RWPE1 (cell line): ENCODE measurements at regions not wholly inside any gene's neighbourhood (a gene's known extent, or its start where the extent isn't known, plus 50 kb on each side); places are given as distances from the start of the nearest gene placed in this dataset.
A peak's percentile ranks its signal among the peaks of the same experiment; 100 is the strongest.

Experiments
- CTCF ChIA-PET: fragments of 350-600 bp; sonication (Branson Sonifier 250); formaldehyde crosslinking; extraction: SDS; loops from one replicate; lab custom pipeline; 2021; lab: Yijun Ruan, JAX
- POLR2A ChIA-PET: fragments of 400-600 bp; formaldehyde crosslinking; extraction: SDS; loops from one replicate; lab custom pipeline; 2020; ENCODE audit warnings: antibody characterized with exemption; ENCODE audit not compliant: low non-redundant PET; lab: Yijun Ruan, JAX
- DNase-seq: peaks from one replicate; pipeline ENCODE4 v3.0.0; 2012; ENCODE audit warnings: low spot score
- H3K27ac ChIP-seq: fragments of 450-650 bp; 2 replicates; pipeline ENCODE4 v1.5.1; 2017
- TF ChIP-seq, protein P1 (sequence below): fragments of 450-650 bp; conservative IDR thresholded peaks from 2 replicates; pipeline ENCODE4 v1.5.1; 2017; ENCODE audit warnings: low read depth, mild to moderate bottlenecking

DNA sequence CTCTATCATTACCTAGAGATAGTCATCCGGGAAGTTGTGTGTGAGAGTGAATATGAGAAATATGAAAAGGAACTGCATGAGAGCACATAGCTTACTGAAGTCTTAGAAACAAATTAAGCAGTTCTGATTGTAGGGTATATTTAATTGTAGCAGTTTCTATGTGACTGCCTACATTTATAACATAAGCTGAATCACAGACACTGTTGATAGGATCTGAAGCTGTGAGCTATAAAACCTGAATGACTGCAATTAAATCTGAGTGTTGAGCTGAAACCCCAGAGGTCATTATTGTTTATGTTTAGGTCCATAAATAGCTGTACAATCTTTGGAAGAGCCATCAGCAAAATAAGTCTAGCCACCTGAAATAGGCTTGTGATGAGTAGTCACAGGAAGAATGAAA, 210.1 kb upstream of the CXCL13 start:
- no peak for DNase-seq
- TF ChIP-seq, protein P1, sequence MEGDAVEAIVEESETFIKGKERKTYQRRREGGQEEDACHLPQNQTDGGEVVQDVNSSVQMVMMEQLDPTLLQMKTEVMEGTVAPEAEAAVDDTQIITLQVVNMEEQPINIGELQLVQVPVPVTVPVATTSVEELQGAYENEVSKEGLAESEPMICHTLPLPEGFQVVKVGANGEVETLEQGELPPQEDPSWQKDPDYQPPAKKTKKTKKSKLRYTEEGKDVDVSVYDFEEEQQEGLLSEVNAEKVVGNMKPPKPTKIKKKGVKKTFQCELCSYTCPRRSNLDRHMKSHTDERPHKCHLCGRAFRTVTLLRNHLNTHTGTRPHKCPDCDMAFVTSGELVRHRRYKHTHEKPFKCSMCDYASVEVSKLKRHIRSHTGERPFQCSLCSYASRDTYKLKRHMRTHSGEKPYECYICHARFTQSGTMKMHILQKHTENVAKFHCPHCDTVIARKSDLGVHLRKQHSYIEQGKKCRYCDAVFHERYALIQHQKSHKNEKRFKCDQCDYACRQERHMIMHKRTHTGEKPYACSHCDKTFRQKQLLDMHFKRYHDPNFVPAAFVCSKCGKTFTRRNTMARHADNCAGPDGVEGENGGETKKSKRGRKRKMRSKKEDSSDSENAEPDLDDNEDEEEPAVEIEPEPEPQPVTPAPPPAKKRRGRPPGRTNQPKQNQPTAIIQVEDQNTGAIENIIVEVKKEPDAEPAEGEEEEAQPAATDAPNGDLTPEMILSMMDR, result no peak
- POLR2A ChIA-PET, result no interaction called here
- no peak overlapping the region for H3K27ac ChIP-seq
- CTCF ChIA-PET, result interaction anchor here (1.2 to 1.4 kb wide), 2 partner anchors 23 to 205 kb away, joined by 3 read pairs; no protein-coding TSS in a partner anchor

DNA sequence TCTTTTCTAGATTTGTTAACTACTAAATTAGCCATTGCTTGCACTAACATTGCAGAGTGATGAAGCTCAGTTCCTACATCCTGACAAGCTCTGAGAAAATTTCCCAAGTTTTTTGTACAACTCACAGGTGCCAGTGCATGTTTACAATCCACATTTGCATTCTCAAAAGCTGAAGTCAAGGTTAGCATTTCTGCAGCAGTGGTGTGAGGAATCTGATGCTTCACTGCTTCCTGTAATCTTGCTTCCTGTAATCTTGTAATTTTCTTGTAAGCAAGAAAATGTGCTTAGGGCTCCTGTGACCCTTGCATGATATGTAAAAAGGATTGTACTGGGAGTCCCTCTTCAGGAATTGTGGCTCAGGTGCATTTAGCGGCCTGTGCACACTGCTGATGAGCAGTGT, 207.4 kb upstream of the CXCL13 start:
- ChIA-PET POLR2A (no interaction called here), CTCF (no interaction called here)
- no peak overlapping the region for H3K27ac ChIP-seq
- no peak for DNase-seq
- TF ChIP-seq, protein P1, result no peak

DNA sequence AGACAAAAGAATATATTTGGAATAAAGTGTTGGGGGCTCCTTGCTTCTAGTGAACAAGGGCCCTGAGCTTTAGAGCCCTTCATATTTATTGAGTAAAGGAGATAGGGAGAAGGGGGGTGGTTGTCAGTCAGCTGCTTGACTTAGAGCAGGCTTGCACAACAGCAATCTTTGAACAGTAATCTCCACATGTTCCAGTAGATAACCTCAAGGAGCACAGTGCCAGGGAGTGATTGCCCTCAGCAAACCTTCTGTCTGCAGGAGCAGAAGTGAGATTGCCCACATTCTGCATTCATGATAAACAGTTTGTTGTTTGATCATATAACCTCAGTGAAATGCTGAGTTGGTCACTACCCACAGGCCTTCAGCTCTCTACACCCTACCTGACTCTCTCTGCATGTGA, 205.8 kb upstream of the CXCL13 start:
- no peak for DNase-seq

DNA sequence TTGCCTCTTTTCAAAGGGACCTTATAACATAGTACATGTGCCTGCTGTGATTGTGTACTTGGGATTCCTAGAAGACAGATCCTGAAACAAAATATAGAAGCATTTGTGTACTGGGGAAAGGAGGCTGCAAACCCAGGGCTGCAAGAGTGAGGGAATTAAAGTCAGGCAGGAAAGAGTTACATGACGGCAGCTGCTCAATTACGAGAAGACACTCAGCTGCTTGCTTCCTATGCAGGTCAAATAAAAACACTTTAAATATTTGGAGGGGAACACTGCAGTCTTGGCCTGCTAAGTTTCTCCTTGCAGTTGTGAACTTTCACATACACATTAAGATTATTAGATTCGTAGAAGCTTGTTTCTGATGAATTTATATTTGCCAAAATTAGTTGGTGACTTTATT, 191.9 kb upstream of the CXCL13 start:
- DNase-seq, result no peak
- no peak overlapping the region for H3K27ac ChIP-seq
- TF ChIP-seq, protein P1, result no peak
- ChIA-PET POLR2A (no interaction called here), CTCF (interaction anchor here (0.6 to 0.8 kb wide), 2 partner anchors 9 to 647 kb away, joined by 3 to 5 read pairs; no protein-coding TSS in a partner anchor)

More for the DNA sequence above, 205.8 kb upstream of the CXCL13 start:
- ChIA-PET POLR2A (no interaction called here), CTCF (no interaction called here)
- no peak overlapping the region for H3K27ac ChIP-seq
- TF ChIP-seq, protein P1, result no peak

DNA sequence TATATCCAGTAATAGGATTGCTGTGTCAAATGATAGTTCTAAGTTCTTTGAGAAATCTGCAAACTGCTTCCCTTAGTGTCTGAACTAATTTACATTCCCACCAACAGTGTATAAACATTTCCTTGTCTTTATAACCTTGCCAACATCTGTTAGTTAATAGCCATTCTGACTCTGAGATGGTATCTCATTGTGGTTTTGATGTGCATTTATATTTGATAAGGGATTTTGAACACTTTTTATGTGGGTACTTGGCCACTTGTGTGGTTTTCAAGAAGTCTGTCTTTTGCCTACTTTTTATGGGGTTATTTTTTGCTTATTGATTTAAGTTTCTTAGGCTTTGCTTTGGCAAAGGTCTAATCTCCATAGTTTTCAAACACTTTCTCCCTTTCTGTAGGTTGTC, 189.9 kb upstream of the CXCL13 start:
- TF ChIP-seq, protein P1, result no peak
- no peak for DNase-seq
- POLR2A ChIA-PET, result no interaction called here
- CTCF ChIA-PET, result interaction anchor here (0.6 to 0.7 kb wide), 2 partner anchors 20 to 644 kb away, joined by 3 read pairs; no protein-coding TSS in a partner anchor
- no peak overlapping the region for H3K27ac ChIP-seq

DNA sequence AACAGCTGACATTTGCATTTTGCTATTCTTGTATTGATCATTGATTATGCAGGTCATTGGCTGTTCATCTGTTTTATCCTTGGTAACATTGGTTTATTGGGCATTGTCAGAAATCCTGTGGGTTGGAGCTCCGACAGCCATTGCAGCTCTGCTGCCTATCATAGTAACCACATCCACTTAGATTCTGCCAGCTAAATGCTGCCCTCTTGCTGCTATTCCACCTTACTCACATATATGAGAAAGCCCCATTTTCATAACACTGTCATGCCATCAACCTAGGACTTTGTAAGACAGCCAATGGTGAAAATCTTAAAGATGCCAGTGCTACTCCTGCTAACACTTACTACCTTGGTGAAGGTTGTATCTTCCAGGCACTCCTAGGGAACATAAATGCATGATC, 187.3 kb upstream of the CXCL13 start:
- ChIA-PET POLR2A (no interaction called here), CTCF (interaction anchor here (0.6 to 1.2 kb wide), 5 partner anchors 23 to 181 kb away, joined by 3 to 4 read pairs (median 3); no protein-coding TSS in a partner anchor)
- H3K27ac ChIP-seq, result no peak overlapping the region
- TF ChIP-seq, protein P1, result no peak
- DNase-seq, result peak; percentile 14
